ENCODE measurements at regions not wholly inside any gene's neighbourhood (a gene's known extent, or its start where the extent isn't known, plus 50 kb on each side); places are given as distances from the start of the nearest gene placed in this dataset.
"Not testable (repeated sequence)": the region's sequence is repeated elsewhere in the genome, so short reads cannot be mapped to it uniquely, and the experiment has no call there.

DNA sequence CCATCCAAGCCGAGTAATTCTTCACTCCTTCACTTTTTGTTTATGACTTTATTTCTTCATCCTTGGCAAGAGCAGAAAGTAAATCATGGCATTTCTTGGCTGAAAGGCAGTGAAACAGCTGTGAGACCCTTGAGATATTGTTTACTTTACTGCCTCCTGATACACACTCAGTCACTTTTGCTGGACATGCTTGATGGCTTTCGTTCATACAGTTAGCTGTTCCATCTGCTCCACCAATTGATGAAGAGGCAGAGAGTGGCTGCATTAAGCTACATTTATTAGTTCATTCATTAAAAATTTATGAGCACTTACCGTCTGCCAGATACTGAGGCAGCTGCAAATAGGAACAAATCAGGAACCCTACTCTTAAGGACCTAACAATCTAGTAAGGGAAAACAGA is 184.4 kb upstream of the OR13F1 start:
- WGBS, 2 donors = 46 to 73% methylated on average over 3 of the region's 3 CpGs
- no peak for DNase-seq

DNA sequence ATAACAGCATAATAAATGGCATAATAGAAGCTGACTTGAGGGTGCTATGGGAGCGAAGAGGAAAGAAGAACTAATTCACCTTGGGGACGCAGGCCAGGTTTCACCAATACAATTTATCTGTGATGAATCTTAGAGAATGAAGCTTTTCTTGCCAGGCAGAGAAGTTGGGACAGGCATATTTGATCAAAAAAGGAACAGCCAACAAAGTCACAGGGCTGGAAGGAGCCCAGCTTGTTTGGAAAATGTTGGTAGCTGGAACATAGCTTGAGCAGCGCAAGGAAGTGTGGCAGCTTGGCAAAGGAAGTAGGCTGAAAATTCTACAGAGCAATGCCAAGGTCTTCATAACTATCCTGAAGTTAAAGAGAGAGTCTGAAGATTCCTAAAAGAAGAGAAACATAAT is 181.5 kb upstream of the OR13F1 start:
- TF ChIP-seq, protein P1, sequence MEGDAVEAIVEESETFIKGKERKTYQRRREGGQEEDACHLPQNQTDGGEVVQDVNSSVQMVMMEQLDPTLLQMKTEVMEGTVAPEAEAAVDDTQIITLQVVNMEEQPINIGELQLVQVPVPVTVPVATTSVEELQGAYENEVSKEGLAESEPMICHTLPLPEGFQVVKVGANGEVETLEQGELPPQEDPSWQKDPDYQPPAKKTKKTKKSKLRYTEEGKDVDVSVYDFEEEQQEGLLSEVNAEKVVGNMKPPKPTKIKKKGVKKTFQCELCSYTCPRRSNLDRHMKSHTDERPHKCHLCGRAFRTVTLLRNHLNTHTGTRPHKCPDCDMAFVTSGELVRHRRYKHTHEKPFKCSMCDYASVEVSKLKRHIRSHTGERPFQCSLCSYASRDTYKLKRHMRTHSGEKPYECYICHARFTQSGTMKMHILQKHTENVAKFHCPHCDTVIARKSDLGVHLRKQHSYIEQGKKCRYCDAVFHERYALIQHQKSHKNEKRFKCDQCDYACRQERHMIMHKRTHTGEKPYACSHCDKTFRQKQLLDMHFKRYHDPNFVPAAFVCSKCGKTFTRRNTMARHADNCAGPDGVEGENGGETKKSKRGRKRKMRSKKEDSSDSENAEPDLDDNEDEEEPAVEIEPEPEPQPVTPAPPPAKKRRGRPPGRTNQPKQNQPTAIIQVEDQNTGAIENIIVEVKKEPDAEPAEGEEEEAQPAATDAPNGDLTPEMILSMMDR (IDR thresholded peaks at IDR 0.05) = no peak
- no peak for TF ChIP-seq POLR2A (IDR thresholded peaks at IDR 0.05)
- WGBS, 2 donors = 46 to 68% methylated on average over 3 of the region's 3 CpGs
- DNase-seq = no peak

More for the DNA sequence above, 184.4 kb upstream of the OR13F1 start:
- H3K4me1 ChIP-seq = no peaks in the 10 kb centered on the region
- no peaks in the 10 kb centered on the region for H3K9me3 ChIP-seq
- H3K4me3 ChIP-seq = no peak overlapping the region
- H3K27me3 ChIP-seq = no peaks in the 10 kb centered on the region
- no peak overlapping the region for H3K27ac ChIP-seq
- intact Hi-C loops (cut with DNase I) = no loop called here
- no peak for TF ChIP-seq POLR2A (IDR thresholded peaks at IDR 0.05)
- TF ChIP-seq, protein P1 (IDR thresholded peaks at IDR 0.05) = no peak
- H3K36me3 ChIP-seq = no peaks in the 10 kb centered on the region

DNA sequence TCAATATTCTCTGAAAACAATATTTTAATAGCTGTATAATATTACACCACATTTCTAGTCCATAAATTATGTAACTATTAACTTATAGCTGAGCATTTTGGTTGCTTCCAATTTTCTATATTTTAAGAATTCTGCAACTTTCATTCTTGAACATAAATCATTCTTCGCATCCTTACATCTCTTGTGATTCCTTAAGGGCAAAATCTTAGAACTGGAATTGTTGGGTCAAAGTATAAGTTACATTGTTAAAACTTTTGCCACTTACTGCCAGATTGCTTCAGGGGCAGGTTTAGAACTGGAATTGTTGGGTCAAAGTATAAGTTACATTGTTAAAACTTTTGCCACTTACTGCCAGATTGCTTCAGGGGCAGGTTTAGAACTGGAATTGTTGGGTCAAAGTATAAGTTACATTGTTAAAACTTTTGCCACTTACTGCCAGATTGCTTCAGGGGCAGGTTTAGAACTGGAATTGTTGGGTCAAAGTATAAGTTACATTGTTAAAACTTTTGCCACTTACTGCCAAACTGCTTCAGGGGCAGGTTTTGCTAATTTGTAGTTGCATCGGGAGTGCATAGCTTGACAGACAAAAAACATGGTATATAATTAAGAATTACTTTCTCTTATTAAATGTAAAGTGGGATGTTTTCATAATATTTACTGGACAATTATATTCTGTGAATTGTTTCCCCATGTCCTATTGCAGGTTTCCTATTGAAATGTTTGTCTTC is 179.9 kb upstream of the OR13F1 start:
- H3K27me3 ChIP-seq; H3K27ac ChIP-seq; H3K9me3 ChIP-seq; H3K4me3 ChIP-seq; DNase-seq; intact Hi-C loops (cut with DNase I); H3K4me1 ChIP-seq; H3K36me3 ChIP-seq: not testable (repeated sequence)
- 44 to 56% methylated on average over 2 of the region's 2 CpGs for WGBS, 2 donors

More for the DNA sequence above, 181.5 kb upstream of the OR13F1 start:
- Histone ChIP-seq H3K9me3 (no peaks in the 10 kb centered on the region), H3K4me3 (no peak overlapping the region), H3K36me3 (no peaks in the 10 kb centered on the region), H3K4me1 (no peaks in the 10 kb centered on the region), H3K27me3 (no peaks in the 10 kb centered on the region), H3K27ac (no peak overlapping the region)
- intact Hi-C loops (cut with DNase I) = no loop called here

DNA sequence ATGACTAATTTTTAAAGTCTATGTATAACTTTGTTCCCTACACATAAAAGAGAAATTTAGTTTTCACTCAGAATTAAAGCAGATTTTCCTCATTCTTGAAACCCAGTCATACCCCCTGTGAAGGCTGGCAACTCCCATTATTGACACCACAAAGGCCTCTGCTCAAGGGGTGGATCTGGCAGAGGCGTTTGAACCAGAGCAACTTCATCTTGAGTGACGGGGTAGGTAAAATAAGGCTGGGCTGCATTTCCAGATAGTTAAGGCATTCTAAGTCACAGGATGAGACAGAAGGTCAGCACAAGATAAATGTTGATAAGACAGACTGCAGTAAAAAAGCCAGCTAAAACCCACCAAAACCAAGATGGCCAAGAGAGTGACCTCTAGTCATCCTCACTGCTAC is 177.2 kb upstream of the OR13F1 start:
- Histone ChIP-seq H3K27ac (no peak overlapping the region), H3K4me1 (no peaks in the 10 kb centered on the region), H3K4me3 (no peak overlapping the region), H3K9me3 (no peaks in the 10 kb centered on the region), H3K27me3 (no peaks in the 10 kb centered on the region), H3K36me3 (no peaks in the 10 kb centered on the region)
- TF ChIP-seq, protein P1 (IDR thresholded peaks at IDR 0.05) = no peak
- TF ChIP-seq POLR2A (IDR thresholded peaks at IDR 0.05) = no peak
- intact Hi-C loops (cut with DNase I) = no loop called here
- DNase-seq = no peak
- WGBS, 2 donors = 88 to 89% methylated on average over 2 of the region's 2 CpGs

DNA sequence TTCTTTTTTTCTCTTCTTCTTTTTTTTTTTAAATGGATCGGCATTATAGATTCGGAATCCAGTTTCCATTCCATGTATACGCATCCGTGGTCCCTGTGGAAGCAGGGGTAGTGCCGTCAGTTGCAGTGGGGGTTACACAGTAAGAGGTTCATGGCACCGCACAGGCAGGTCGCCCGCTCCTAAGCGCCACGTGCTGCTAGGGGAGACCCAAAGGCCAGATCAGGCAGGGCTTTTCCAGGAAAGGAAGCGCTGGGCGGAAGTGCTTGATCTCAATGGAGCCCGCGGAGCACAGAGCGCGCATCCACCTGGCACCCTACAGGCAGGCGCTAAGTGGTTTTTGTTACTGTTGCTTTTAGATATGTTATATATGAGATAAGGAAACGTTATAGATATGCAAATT is 174.8 kb upstream of the OR13F1 start:
- intact Hi-C loops (cut with DNase I) = no loop called here
- Histone ChIP-seq H3K27me3 (no peaks in the 10 kb centered on the region), H3K4me3 (no peak overlapping the region), H3K4me1 (no peaks in the 10 kb centered on the region), H3K9me3 (peaks cover 0 to 7% (median 4%) of the 10 kb centered on the region in 3 donors), H3K36me3 (no peaks in the 10 kb centered on the region), H3K27ac (no peak overlapping the region)
- 89 to 92% methylated on average over 10 to 18 of the region's 18 CpGs for WGBS, 2 donors
- TF ChIP-seq, protein P1 (IDR thresholded peaks at IDR 0.05) = no peak
- TF ChIP-seq POLR2A (IDR thresholded peaks at IDR 0.05) = no peak
- DNase-seq = no peak

DNA sequence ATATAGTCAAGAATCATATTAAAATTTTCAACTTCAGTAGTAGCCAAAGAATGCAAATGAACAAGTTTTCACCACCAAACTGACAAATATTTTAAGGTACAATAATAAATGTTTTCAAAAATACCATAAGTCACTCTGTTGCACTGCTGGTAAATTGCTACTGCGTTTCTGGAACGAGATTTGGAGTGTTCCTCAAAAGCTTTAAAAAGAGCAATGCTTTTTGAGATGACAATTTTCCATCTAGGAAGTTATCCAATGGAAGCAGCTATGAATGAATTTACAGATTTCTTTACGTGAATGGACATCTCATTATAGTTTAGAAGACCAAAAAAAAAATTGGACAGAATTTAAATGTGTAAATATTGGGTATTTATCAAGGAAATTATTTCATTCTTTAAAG is 173.2 kb upstream of the OR13F1 start:
- intact Hi-C loops (cut with DNase I) = no loop called here
- H3K27me3 ChIP-seq = no peaks in the 10 kb centered on the region
- H3K27ac ChIP-seq = no peak overlapping the region
- 70 to 71% methylated on average over 3 of the region's 3 CpGs for WGBS, 2 donors
- no peak for DNase-seq
- no peak overlapping the region for H3K4me3 ChIP-seq
- no peaks in the 10 kb centered on the region for H3K36me3 ChIP-seq
- H3K9me3 ChIP-seq = peaks cover 0 to 14% (median 8%) of the 10 kb centered on the region in 3 donors
- TF ChIP-seq POLR2A (IDR thresholded peaks at IDR 0.05) = no peak
- TF ChIP-seq, protein P1 (IDR thresholded peaks at IDR 0.05) = no peak
- H3K4me1 ChIP-seq = no peaks in the 10 kb centered on the region

Data from esophagus squamous epithelium (tissue), 5 donors.